MCF 10A (cell line): ENCODE measurements at regions not wholly inside any gene's neighbourhood (a gene's known extent, or its start where the extent isn't known, plus 50 kb on each side); places are given as distances from the start of the nearest gene placed in this dataset.

Experiments
- BruUV-seq: library from RNA; stranded (reverse); fragments of 400-500 nt; replicated peaks from 2 replicates; lab custom pipeline; 2021; lab: Mats Ljungman, UMichigan
- CTCF ChIA-PET: fragments of 300-600 bp; sonication (Branson Sonifier 250); formaldehyde crosslinking; extraction: SDS; loops from one replicate; lab custom pipeline; 2021; ENCODE audit warnings: antibody characterized with exemption, inconsistent platforms; lab: Yijun Ruan, JAX
- POLR2A ChIA-PET: fragments of 300-600, 350-650 bp; sonication (Branson Sonifier 250); formaldehyde crosslinking; extraction: SDS; loops from one replicate; lab custom pipeline; 2020; ENCODE audit warnings: antibody characterized with exemption, inconsistent platforms; lab: Yijun Ruan, JAX
- DNase-seq: peaks from one replicate; pipeline ENCODE4 v3.0.0-alpha.2; 2018; ENCODE audit not compliant: unreplicated experiment
- H3K27ac Mint-ChIP-seq: one replicate; pipeline ENCODE4 v1.8.0; 2022; ENCODE audit warnings: mild to moderate bottlenecking, low read depth, mixed read lengths; ENCODE audit not compliant: unreplicated experiment
- H3K27me3 Mint-ChIP-seq: one replicate; pipeline ENCODE4 v1.8.0; 2022; ENCODE audit warnings: mixed read lengths; ENCODE audit not compliant: insufficient read depth, unreplicated experiment
- H3K36me3 Mint-ChIP-seq: one replicate; pipeline ENCODE4 v1.8.0; 2022; ENCODE audit warnings: mild to moderate bottlenecking, moderate library complexity, mixed read lengths; ENCODE audit not compliant: insufficient read depth, unreplicated experiment
- H3K4me1 Mint-ChIP-seq: one replicate; pipeline ENCODE4 v1.8.0; 2022; ENCODE audit warnings: mixed read lengths; ENCODE audit not compliant: insufficient read depth, unreplicated experiment
- H3K4me3 Mint-ChIP-seq: one replicate; pipeline ENCODE4 v1.8.0; 2022; ENCODE audit warnings: mild to moderate bottlenecking, moderate library complexity, mixed read lengths; ENCODE audit not compliant: unreplicated experiment
- H3K9me3 Mint-ChIP-seq: one replicate; pipeline ENCODE4 v1.8.0; 2022; ENCODE audit warnings: mixed read lengths; ENCODE audit not compliant: unreplicated experiment
- intact Hi-C: fragments of 100-400 bp; cut with micrococcal nuclease; formaldehyde crosslinking; loops from 2 replicates; pipeline ENCODE4 v1.14.1; 2022
- TF ChIP-seq, protein P1 (sequence below): fragments of 200-600 bp; IDR thresholded peaks from one replicate; pipeline ENCODE4 v1.8.0; 2022; ENCODE audit warnings: antibody characterized with exemption, mild to moderate bottlenecking; ENCODE audit not compliant: unreplicated experiment

DNA sequence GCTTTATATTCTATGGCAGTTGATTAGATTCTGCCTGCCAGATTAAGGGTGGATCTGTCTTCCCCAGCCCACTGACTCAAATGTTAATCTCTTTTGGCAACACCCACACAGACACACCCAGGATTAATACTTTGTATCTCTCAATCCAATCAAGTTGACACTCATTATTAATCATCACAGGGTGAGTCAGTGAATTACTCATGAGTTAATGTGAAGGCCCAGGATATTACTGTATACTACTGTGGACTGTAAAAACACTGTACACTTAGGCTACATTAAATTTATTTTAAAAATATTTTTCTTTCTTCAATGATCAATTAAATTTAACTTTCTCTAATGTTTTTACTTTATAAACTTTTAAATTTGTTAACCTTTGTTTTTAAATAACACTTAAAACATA is 87.7 kb downstream of the NAP1L3 start:
- POLR2A ChIA-PET: no interaction called here
- CTCF ChIA-PET: no interaction called here
- Mint-ChIP-seq H3K27ac (no peak overlapping the region), H3K9me3 (no peaks in the 10 kb centered on the region), H3K4me3 (no peak overlapping the region), H3K27me3 (peaks cover 13% of the 10 kb centered on the region), H3K4me1 (no peaks in the 10 kb centered on the region), H3K36me3 (no peaks in the 10 kb centered on the region)
- intact Hi-C loops: no loop called here
- TF ChIP-seq, protein P1, sequence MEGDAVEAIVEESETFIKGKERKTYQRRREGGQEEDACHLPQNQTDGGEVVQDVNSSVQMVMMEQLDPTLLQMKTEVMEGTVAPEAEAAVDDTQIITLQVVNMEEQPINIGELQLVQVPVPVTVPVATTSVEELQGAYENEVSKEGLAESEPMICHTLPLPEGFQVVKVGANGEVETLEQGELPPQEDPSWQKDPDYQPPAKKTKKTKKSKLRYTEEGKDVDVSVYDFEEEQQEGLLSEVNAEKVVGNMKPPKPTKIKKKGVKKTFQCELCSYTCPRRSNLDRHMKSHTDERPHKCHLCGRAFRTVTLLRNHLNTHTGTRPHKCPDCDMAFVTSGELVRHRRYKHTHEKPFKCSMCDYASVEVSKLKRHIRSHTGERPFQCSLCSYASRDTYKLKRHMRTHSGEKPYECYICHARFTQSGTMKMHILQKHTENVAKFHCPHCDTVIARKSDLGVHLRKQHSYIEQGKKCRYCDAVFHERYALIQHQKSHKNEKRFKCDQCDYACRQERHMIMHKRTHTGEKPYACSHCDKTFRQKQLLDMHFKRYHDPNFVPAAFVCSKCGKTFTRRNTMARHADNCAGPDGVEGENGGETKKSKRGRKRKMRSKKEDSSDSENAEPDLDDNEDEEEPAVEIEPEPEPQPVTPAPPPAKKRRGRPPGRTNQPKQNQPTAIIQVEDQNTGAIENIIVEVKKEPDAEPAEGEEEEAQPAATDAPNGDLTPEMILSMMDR: no peak
- BruUV-seq: no TSS peak
- DNase-seq: peak; percentile 57

- Mint-ChIP-seq H3K27ac (no peak overlapping the region), H3K27me3 (no peaks in the 10 kb centered on the region), H3K4me1 (no peaks in the 10 kb centered on the region), H3K36me3 (no peaks in the 10 kb centered on the region), H3K9me3 (no peaks in the 10 kb centered on the region), H3K4me3 (no peak overlapping the region)
- ChIA-PET POLR2A (interaction anchor here (0.7 kb wide), 1 partner anchor 9 kb away, joined by 3 read pairs; no protein-coding TSS in a partner anchor), CTCF (interaction anchor here (0.7 kb wide), 1 partner anchor 101 kb away, joined by 3 read pairs; no protein-coding TSS in a partner anchor)
- intact Hi-C loops: no loop called here
- DNase-seq: no peak
- TF ChIP-seq, protein P1: no peak
- no TSS peak for BruUV-seq
Measured at GRCh38 chrX:93580634-93581033, 92.7 kb downstream of the NAP1L3 start.

- intact Hi-C loops: loop anchor here (2.0 kb wide), 1 partner anchor 1306 kb away; no protein-coding TSS in a partner anchor
- Mint-ChIP-seq H3K4me1 (no peaks in the 10 kb centered on the region), H3K4me3 (no peak overlapping the region), H3K36me3 (peaks cover 2% of the 10 kb centered on the region), H3K27me3 (no peaks in the 10 kb centered on the region), H3K27ac (no peak overlapping the region), H3K9me3 (no peaks in the 10 kb centered on the region)
- ChIA-PET CTCF (interaction anchor here (0.5 to 2.3 kb wide), 17 partner anchors 9 to 1307 kb away, joined by 3 to 12 read pairs (median 4); no protein-coding TSS in a partner anchor), POLR2A (interaction anchor here (0.7 kb wide), 1 partner anchor 147 kb away, joined by 3 read pairs; no protein-coding TSS in a partner anchor)
- TF ChIP-seq, protein P1: peak; percentile 51
- no TSS peak for BruUV-seq
- peak; percentile 17 for DNase-seq
Measured at GRCh38 chrX:93538575-93538974, 134.8 kb downstream of the NAP1L3 start.

DNA sequence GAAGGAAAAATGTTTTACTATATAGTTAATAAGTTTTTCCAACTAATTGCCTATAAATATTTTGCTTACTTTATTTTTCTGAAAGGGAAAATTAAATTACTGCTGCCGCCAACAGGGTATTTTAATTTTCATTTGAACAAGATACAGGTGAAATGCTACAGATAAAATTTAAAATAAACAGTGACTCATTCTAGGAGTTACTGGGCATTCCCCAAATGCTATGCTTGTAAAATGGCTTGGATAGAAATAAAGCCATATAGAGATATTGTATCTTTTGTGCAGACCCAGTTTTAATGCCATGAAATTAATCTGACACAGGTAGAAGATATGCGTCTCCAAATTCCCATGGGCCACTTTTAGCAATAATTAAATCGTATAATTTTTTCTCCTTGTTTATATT is 144.5 kb downstream of the NAP1L3 start:
- CTCF ChIA-PET: interaction anchor here (0.6 to 1.9 kb wide), 2 partner anchors 9 to 14 kb away, joined by 3 to 12 read pairs; no protein-coding TSS in a partner anchor

More for the DNA sequence above, 144.5 kb downstream of the NAP1L3 start:
- H3K27ac Mint-ChIP-seq: no peak overlapping the region
- no peaks in the 10 kb centered on the region for H3K4me1 Mint-ChIP-seq
- TF ChIP-seq, protein P1: no peak
- DNase-seq: no peak
- BruUV-seq: no TSS peak
- peaks cover 31% of the 10 kb centered on the region for H3K27me3 Mint-ChIP-seq
- no peak overlapping the region for H3K4me3 Mint-ChIP-seq
- H3K9me3 Mint-ChIP-seq: peaks cover 5% of the 10 kb centered on the region
- POLR2A ChIA-PET: interaction anchor here (0.6 kb wide), 1 partner anchor 28 kb away, joined by 4 read pairs; no protein-coding TSS in a partner anchor
- no peaks in the 10 kb centered on the region for H3K36me3 Mint-ChIP-seq
- intact Hi-C loops: no loop called here
